PC-3 (cell line): ENCODE measurements at regions not wholly inside any gene's neighbourhood (a gene's known extent, or its start where the extent isn't known, plus 50 kb on each side); places are given as distances from the start of the nearest gene placed in this dataset.

Source experiments
- ATAC-seq: fragments of 200-7000 bp; cut with Tn5 transposase; 2 replicates; pipeline ENCODE4 v1.9.1; 2020; ENCODE audit warnings: mild to moderate bottlenecking, moderate library complexity
- BruUV-seq: library from RNA; stranded (reverse); fragments of 400-500 nt; replicated peaks from 2 replicates; lab custom pipeline; 2021; lab: Mats Ljungman, UMichigan
- CTCF ChIA-PET: fragments of 300-600 bp; sonication (Branson Sonifier 250); formaldehyde crosslinking; loops from one replicate; lab custom pipeline; 2022; ENCODE audit warnings: antibody characterized with exemption; lab: Charles Lee
- POLR2A ChIA-PET: fragments of 300-600 bp; sonication (Branson Sonifier 250); formaldehyde crosslinking; loops from one replicate; lab custom pipeline; 2022; ENCODE audit warnings: antibody characterized with exemption; ENCODE audit not compliant: unreplicated experiment; lab: Charles Lee
- DNase-seq: peaks from one replicate; pipeline ENCODE4 v3.0.0-alpha.2; 2015
- H2AFZ ChIP-seq: fragments of 300-600 bp; sonication (generic); 2 replicates; pipeline ENCODE4 v1.6.0; 2016; ENCODE audit warnings: antibody characterized with exemption, low read length
- H3F3A ChIP-seq: fragments of 300-600 bp; sonication (generic); one replicate; pipeline ENCODE4 v1.6.0; 2017; ENCODE audit warnings: antibody characterized with exemption, low read length, control low read depth, mild to moderate bottlenecking; ENCODE audit not compliant: unreplicated experiment
- H3K27ac ChIP-seq: fragments of 300-600 bp; sonication (generic); 2 replicates; pipeline ENCODE4 v1.5.1; 2016; ENCODE audit warnings: mild to moderate bottlenecking, low read length
- H3K27me3 ChIP-seq: fragments of 300-600 bp; sonication (generic); 2 replicates; pipeline ENCODE4 v1.6.1; 2016; ENCODE audit warnings: low read length, mixed read lengths
- H3K36me3 ChIP-seq: fragments of 300-600 bp; sonication (generic); 2 replicates; pipeline ENCODE4 v1.6.1; 2016; ENCODE audit warnings: low read depth, mixed run types, low read length, mixed read lengths
- H3K4me1 ChIP-seq: fragments of 300-600 bp; sonication (generic); 2 replicates; pipeline ENCODE4 v1.5.1; 2016; ENCODE audit warnings: low read length; ENCODE audit not compliant: insufficient read depth
- H3K4me2 ChIP-seq: fragments of 300-600 bp; sonication (generic); 2 replicates; pipeline ENCODE4 v1.6.0; 2016; ENCODE audit warnings: low read length
- H3K4me3 ChIP-seq: fragments of 300-600 bp; sonication (generic); 2 replicates; pipeline ENCODE4 v1.5.1; 2016; ENCODE audit warnings: mild to moderate bottlenecking, low read length, mixed read lengths
- H3K79me2 ChIP-seq: fragments of 300-600 bp; sonication (generic); 2 replicates; pipeline ENCODE4 v1.6.1; 2017; ENCODE audit warnings: low read length, mixed read lengths
- H3K9ac ChIP-seq: fragments of 300-600 bp; sonication (generic); 2 replicates; pipeline ENCODE4 v1.6.0; 2016; ENCODE audit warnings: mild to moderate bottlenecking, low read length
- H3K9me2 ChIP-seq: fragments of 300-600 bp; sonication (generic); replicated peaks from 2 replicates; pipeline ENCODE4 v1.6.1; 2016; ENCODE audit warnings: mixed run types, low read length, mixed read lengths
- H3K9me3 ChIP-seq: fragments of 300-600 bp; sonication (generic); 2 replicates; pipeline ENCODE4 v1.6.1; 2016; ENCODE audit warnings: low read length, mixed read lengths
- H4K20me1 ChIP-seq: fragments of 300-600 bp; sonication (generic); 2 replicates; pipeline ENCODE4 v1.6.1; 2016; ENCODE audit warnings: low read length, mixed read lengths
- EZH2 ChIP-seq: fragments of 300-600 bp; sonication (generic); IDR thresholded peaks from one replicate; pipeline ENCODE4 v1.6.1; 2017; ENCODE audit warnings: antibody characterized with exemption, mild to moderate bottlenecking, low read length; ENCODE audit not compliant: unreplicated experiment
- EZH2phosphoT487 ChIP-seq: fragments of 300-600 bp; sonication (generic); IDR thresholded peaks from 2 replicates; pipeline ENCODE4 v1.6.1; 2018; ENCODE audit warnings: mild to moderate bottlenecking, antibody characterized with exemption, low read length, borderline replicate concordance
- intact Hi-C: fragments of 100-400 bp; cut with micrococcal nuclease; formaldehyde crosslinking; loops from 2 replicates; pipeline ENCODE4 v1.9.0; 2023
- TF ChIP-seq, protein P1 (sequence below): fragments of 300-600 bp; sonication (generic); conservative IDR thresholded peaks from 2 replicates; pipeline ENCODE4 v1.5.1; 2017; ENCODE audit warnings: antibody characterized with exemption, low read depth, mild to moderate bottlenecking, low read length

DNA sequence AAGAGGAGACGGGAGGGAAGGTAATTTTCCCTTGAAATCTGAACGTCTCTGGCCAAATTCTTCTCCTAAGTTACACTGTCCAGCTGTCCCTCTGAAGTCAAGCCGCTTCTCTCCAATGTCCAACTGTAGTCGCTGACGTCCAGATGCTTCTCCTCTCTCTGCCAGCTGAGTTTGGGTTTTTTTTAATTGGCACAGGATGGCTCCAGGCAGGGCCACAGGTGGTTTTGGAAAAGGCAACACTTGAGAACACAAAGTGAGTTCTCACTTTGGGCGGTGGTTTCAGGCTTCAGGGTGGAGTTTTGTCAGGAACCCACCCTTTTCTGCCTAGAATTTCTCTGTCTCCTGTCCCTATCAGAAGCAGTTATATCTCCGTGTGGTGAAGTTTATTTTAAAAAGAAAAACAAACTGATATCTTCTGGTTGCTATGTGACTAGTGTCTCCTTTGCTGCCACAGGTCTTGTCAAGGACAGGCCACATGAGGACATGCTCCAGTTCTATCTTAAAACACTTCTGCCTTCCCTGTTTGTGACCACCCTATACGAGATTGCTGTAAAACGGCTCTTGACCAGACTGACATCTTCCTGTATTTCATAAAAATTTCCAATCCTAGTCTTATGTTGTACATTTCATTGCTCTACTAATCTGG, 472.3 kb upstream of the ADGRL4 start:
- BruUV-seq = no TSS peak
- POLR2A ChIA-PET = no interaction called here
- no peaks in the 10 kb centered on the region for H3F3A ChIP-seq
- H3K4me3 ChIP-seq = no peak overlapping the region
- no peaks in the 10 kb centered on the region for H4K20me1 ChIP-seq
- no peak overlapping the region for H2AFZ ChIP-seq
- no peaks in the 10 kb centered on the region for H3K9me3 ChIP-seq
- TF ChIP-seq, protein P1, sequence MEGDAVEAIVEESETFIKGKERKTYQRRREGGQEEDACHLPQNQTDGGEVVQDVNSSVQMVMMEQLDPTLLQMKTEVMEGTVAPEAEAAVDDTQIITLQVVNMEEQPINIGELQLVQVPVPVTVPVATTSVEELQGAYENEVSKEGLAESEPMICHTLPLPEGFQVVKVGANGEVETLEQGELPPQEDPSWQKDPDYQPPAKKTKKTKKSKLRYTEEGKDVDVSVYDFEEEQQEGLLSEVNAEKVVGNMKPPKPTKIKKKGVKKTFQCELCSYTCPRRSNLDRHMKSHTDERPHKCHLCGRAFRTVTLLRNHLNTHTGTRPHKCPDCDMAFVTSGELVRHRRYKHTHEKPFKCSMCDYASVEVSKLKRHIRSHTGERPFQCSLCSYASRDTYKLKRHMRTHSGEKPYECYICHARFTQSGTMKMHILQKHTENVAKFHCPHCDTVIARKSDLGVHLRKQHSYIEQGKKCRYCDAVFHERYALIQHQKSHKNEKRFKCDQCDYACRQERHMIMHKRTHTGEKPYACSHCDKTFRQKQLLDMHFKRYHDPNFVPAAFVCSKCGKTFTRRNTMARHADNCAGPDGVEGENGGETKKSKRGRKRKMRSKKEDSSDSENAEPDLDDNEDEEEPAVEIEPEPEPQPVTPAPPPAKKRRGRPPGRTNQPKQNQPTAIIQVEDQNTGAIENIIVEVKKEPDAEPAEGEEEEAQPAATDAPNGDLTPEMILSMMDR = no peak
- TF ChIP-seq EZH2phosphoT487 = no peak
- no peak for TF ChIP-seq EZH2
- DNase-seq (no peak), ATAC-seq (no peak)
- H3K79me2 ChIP-seq = no peaks in the 10 kb centered on the region
- intact Hi-C loops = no loop called here
- H3K9ac ChIP-seq = no peak overlapping the region
- H3K4me1 ChIP-seq = no peaks in the 10 kb centered on the region
- no peaks in the 10 kb centered on the region for H3K27me3 ChIP-seq
- CTCF ChIA-PET = no interaction called here
- no peak overlapping the region for H3K27ac ChIP-seq
- H3K9me2 ChIP-seq = no peaks in the 10 kb centered on the region
- H3K4me2 ChIP-seq = no peak overlapping the region
- no peaks in the 10 kb centered on the region for H3K36me3 ChIP-seq

DNA sequence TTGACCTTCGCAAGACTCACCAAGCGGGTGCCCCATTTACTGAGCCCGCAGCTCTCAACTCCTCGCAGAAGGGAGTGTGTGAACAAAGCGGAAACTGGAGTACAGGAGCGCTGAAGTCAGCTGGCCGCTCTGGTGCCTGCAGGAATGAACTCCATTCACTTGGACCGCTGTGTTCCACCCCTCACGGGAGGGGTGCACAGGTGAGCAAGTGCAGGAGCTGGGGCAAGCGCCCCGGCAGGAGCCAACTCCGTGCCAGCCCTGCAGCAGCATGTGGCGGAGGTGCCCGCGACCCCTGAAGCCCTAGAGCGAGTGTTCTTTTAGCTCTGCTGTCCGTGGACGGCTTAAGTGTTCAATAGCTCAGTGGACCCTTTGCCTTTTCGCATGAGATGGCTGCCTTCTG, 471.6 kb upstream of the ADGRL4 start:
- Histone ChIP-seq H3K36me3 (no peaks in the 10 kb centered on the region), H4K20me1 (no peaks in the 10 kb centered on the region), H3K9me3 (no peaks in the 10 kb centered on the region), H3K4me2 (no peak overlapping the region), H3K9me2 (no peaks in the 10 kb centered on the region), H3F3A (no peaks in the 10 kb centered on the region), H2AFZ (no peak overlapping the region), H3K27me3 (no peaks in the 10 kb centered on the region), H3K9ac (no peak overlapping the region), H3K4me3 (no peak overlapping the region), H3K4me1 (no peaks in the 10 kb centered on the region), H3K27ac (no peak overlapping the region), H3K79me2 (no peaks in the 10 kb centered on the region)
- POLR2A ChIA-PET = no interaction called here
- intact Hi-C loops = no loop called here
- no peak for DNase-seq
- no peak for ATAC-seq
- TF ChIP-seq, protein P1 = no peak
- no peak for TF ChIP-seq EZH2phosphoT487
- TF ChIP-seq EZH2 = no peak
- BruUV-seq = no TSS peak
- CTCF ChIA-PET = no interaction called here

GRCh38 chr1:79472067-79472656, 465.6 kb upstream of the ADGRL4 start:
- Histone ChIP-seq H3K9me3 (no peaks in the 10 kb centered on the region), H3F3A (no peaks in the 10 kb centered on the region), H3K4me1 (no peaks in the 10 kb centered on the region), H3K9ac (no peak overlapping the region), H3K4me3 (no peak overlapping the region), H3K27me3 (no peaks in the 10 kb centered on the region), H3K36me3 (no peaks in the 10 kb centered on the region), H4K20me1 (no peaks in the 10 kb centered on the region), H3K9me2 (no peaks in the 10 kb centered on the region), H3K4me2 (no peak overlapping the region), H3K27ac (no peak overlapping the region), H3K79me2 (no peaks in the 10 kb centered on the region), H2AFZ (no peak overlapping the region)
- intact Hi-C loops = no loop called here
- CTCF ChIA-PET = no interaction called here
- no TSS peak for BruUV-seq
- POLR2A ChIA-PET = no interaction called here
- ATAC-seq (no peak), DNase-seq (no peak)
- no peak for TF ChIP-seq EZH2phosphoT487
- TF ChIP-seq EZH2 = no peak
- TF ChIP-seq, protein P1 = no peak
